ENCODE measurements at regions not wholly inside any gene's neighbourhood (a gene's known extent, or its start where the extent isn't known, plus 50 kb on each side); places are given as distances from the start of the nearest gene placed in this dataset.

GRCh38 chr9:89862316-89862715, 257.5 kb downstream of the GADD45G start:
- DNase-seq (ENCODE audit: low read depth), result no peak
- TF ChIP-seq, protein P1, sequence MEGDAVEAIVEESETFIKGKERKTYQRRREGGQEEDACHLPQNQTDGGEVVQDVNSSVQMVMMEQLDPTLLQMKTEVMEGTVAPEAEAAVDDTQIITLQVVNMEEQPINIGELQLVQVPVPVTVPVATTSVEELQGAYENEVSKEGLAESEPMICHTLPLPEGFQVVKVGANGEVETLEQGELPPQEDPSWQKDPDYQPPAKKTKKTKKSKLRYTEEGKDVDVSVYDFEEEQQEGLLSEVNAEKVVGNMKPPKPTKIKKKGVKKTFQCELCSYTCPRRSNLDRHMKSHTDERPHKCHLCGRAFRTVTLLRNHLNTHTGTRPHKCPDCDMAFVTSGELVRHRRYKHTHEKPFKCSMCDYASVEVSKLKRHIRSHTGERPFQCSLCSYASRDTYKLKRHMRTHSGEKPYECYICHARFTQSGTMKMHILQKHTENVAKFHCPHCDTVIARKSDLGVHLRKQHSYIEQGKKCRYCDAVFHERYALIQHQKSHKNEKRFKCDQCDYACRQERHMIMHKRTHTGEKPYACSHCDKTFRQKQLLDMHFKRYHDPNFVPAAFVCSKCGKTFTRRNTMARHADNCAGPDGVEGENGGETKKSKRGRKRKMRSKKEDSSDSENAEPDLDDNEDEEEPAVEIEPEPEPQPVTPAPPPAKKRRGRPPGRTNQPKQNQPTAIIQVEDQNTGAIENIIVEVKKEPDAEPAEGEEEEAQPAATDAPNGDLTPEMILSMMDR (IDR thresholded peaks at IDR 0.05; ENCODE audit: control insufficient read depth, extremely low read depth, insufficient read depth), result no peak
- H3K4me3 ChIP-seq (ENCODE audit: low read depth, low read length), result no peak overlapping the region

DNA sequence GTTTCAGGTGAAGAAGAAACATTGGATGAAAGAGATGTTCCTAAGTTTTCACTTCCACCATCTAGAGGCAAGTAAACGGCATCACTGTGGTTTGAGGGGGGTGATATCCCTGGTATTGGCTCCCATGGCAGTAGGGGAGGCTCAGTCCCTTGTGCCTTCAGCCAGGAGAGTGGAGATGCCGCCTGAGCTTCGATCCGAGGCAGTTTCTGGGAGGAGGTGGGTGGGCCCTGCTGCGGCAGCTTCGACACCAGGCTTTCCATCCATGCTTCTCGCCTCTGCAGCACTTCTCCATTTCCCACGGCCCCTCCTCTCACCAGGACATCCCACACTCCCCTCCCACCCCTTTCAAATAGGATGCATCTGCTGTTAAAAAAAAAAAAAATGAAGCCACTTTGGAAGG, 258.3 kb downstream of the GADD45G start:
- TF ChIP-seq, protein P1 (IDR thresholded peaks at IDR 0.05; ENCODE audit: control insufficient read depth, extremely low read depth, insufficient read depth), result no peak
- no peak overlapping the region for H3K4me3 ChIP-seq (ENCODE audit: low read depth, low read length)
- no peak for DNase-seq (ENCODE audit: low read depth)

- no peak overlapping the region for H3K4me3 ChIP-seq (ENCODE audit: low read depth, low read length)
- TF ChIP-seq, protein P1 (IDR thresholded peaks at IDR 0.05; ENCODE audit: control insufficient read depth, extremely low read depth, insufficient read depth), result no peak
- no peak for DNase-seq (ENCODE audit: low read depth)
These were observed 259.0 kb downstream of the GADD45G start for GRCh38 chr9:89863837-89864236.

GRCh38 chr9:89864257-89864656, 259.4 kb downstream of the GADD45G start:
- TF ChIP-seq, protein P1 (IDR thresholded peaks at IDR 0.05; ENCODE audit: control insufficient read depth, extremely low read depth, insufficient read depth), result no peak
- H3K4me3 ChIP-seq (ENCODE audit: low read depth, low read length), result no peak overlapping the region
- no peak for DNase-seq (ENCODE audit: low read depth)

- TF ChIP-seq, protein P1 (IDR thresholded peaks at IDR 0.05; ENCODE audit: control insufficient read depth, extremely low read depth, insufficient read depth), result no peak
- no peak overlapping the region for H3K4me3 ChIP-seq (ENCODE audit: low read depth, low read length)
- no peak for DNase-seq (ENCODE audit: low read depth)
These were observed 259.9 kb downstream of the GADD45G start for GRCh38 chr9:89864731-89865130.

- no peak overlapping the region for H3K4me3 ChIP-seq (ENCODE audit: low read depth, low read length)
- TF ChIP-seq, protein P1 (IDR thresholded peaks at IDR 0.05; ENCODE audit: control insufficient read depth, extremely low read depth, insufficient read depth), result no peak
- no peak for DNase-seq (ENCODE audit: low read depth)
These were observed 260.5 kb downstream of the GADD45G start for GRCh38 chr9:89865357-89865756.

GRCh38 chr9:89865981-89866380, 261.2 kb downstream of the GADD45G start:
- TF ChIP-seq, protein P1 (IDR thresholded peaks at IDR 0.05; ENCODE audit: control insufficient read depth, extremely low read depth, insufficient read depth), result no peak
- H3K4me3 ChIP-seq (ENCODE audit: low read depth, low read length), result no peak overlapping the region
- DNase-seq (ENCODE audit: low read depth), result no peak
